Esophagus squamous epithelium (tissue), 4 donors: ENCODE measurements at regions not wholly inside any gene's neighbourhood (a gene's known extent, or its start where the extent isn't known, plus 50 kb on each side); places are given as distances from the start of the nearest gene placed in this dataset.

ENCODE experiments used
- POLR2A ChIP-seq, 4 donors: fragments of 450-650 bp; IDR thresholded peaks; one replicate each; pipeline ENCODE4 v1.6.1; 2017; ENCODE audit warnings: antibody characterized with exemption in 4 of 4, mild to moderate bottlenecking in 4 of 4, moderate library complexity in 3 of 4
- TF ChIP-seq, protein P1 (sequence below), 6 experiments: fragments of 450-650 bp in 4 of 6; fragments of 200-600 bp in 2 of 6; sonication (generic) in 2 of 6; IDR thresholded peaks; one replicate each; pipeline ENCODE4 v1.5.1; 2016 to 2019; ENCODE audit warnings: antibody characterized with exemption in 6 of 6, mild to moderate bottlenecking in 4 of 6, moderate library complexity in 4 of 6

DNA sequence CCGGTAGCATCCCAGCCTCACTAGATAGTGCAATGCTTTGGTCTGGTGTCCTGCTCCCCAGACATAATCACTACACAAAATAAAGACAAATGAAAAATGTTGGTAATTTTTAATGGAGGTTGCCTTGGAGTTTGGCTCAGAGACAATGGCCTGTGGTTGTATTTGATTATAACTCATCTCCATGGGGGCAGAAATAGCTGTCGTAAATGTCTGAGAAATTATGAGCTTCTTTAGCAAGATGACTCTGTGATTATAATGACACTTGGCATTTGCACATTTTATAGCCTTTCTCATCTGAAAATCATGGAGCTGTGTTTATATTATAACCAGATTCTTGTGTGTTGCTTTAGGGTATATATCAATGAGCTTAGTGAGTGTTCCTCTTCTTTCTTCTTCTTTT lies 1779.7 kb upstream of the CELF4 start:
- no peak for TF ChIP-seq POLR2A (IDR thresholded peaks at IDR 0.05)
- TF ChIP-seq, protein P1, sequence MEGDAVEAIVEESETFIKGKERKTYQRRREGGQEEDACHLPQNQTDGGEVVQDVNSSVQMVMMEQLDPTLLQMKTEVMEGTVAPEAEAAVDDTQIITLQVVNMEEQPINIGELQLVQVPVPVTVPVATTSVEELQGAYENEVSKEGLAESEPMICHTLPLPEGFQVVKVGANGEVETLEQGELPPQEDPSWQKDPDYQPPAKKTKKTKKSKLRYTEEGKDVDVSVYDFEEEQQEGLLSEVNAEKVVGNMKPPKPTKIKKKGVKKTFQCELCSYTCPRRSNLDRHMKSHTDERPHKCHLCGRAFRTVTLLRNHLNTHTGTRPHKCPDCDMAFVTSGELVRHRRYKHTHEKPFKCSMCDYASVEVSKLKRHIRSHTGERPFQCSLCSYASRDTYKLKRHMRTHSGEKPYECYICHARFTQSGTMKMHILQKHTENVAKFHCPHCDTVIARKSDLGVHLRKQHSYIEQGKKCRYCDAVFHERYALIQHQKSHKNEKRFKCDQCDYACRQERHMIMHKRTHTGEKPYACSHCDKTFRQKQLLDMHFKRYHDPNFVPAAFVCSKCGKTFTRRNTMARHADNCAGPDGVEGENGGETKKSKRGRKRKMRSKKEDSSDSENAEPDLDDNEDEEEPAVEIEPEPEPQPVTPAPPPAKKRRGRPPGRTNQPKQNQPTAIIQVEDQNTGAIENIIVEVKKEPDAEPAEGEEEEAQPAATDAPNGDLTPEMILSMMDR (IDR thresholded peaks at IDR 0.05), result no peak
